ENCODE measurements at regions not wholly inside any gene's neighbourhood (a gene's known extent, or its start where the extent isn't known, plus 50 kb on each side); places are given as distances from the start of the nearest gene placed in this dataset.

DNA sequence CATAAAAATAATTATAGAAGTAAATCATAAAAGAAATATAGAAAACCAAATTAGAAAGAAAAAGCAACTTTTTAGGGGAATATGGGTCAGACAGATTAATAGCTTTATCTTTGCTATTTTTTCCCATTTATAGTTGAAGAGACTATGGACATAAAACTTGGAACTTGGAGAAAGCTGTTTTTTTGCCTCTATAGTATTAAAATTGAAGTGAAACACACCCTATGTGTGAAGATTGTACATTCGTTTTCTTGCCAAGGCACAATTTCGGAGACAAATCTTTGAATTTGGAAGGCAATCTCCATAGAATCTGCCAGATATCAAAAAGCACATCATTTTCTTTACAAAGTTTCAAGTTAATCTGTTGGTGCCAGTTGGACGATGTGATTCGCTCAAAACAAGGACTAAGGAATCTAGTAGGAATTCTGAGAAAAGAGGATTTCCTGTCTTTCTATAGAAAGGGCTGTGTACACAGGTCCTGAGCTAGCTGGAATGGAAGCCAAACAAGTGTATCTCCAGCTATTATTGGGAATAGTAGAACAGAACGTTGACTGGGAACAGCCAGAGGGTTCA, 156.3 kb downstream of the SLC7A11 start:
- no peak for TF ChIP-seq CTCF (conservative IDR thresholded peaks at IDR 0.05; ENCODE audit: control insufficient read depth, insufficient read depth, low read depth, low read length)
- H3K4me3 ChIP-seq (ENCODE audit: control insufficient read depth, low read depth, low read length) = no peak overlapping the region
- DNase-seq (ENCODE audit: low read depth) = no peak

GRCh38 chr4:138078751-138079520, 163.2 kb downstream of the SLC7A11 start:
- peak; percentile 11 for DNase-seq (ENCODE audit: low read depth)
- TF ChIP-seq CTCF (conservative IDR thresholded peaks at IDR 0.05; ENCODE audit: control insufficient read depth, insufficient read depth, low read depth, low read length) = no peak
- H3K4me3 ChIP-seq (ENCODE audit: control insufficient read depth, low read depth, low read length) = no peak overlapping the region

DNA sequence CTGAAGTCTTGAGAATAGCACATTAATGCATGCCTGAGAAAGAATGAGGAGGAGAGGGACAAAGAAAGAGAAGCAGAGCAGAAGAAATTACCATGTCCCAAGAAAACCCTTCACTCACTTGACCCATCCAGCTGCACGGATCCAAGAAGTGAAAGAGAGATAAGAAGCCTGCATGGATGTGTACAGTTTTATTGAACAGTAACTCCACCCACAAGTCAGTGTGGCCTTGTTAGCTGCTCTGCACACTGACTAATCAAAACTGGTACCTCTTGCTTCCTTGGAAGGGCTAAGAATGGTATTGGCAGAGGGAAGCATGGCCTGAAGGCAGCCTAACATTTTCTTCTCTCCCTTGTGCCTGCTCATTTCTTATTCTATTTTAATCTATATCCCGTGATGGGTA, 163.9 kb downstream of the SLC7A11 start:
- TF ChIP-seq CTCF (conservative IDR thresholded peaks at IDR 0.05; ENCODE audit: control insufficient read depth, insufficient read depth, low read depth, low read length) = no peak
- DNase-seq (ENCODE audit: low read depth) = no peak
- H3K4me3 ChIP-seq (ENCODE audit: control insufficient read depth, low read depth, low read length) = no peak overlapping the region

GRCh38 chr4:138076561-138076960, 165.6 kb downstream of the SLC7A11 start:
- DNase-seq (ENCODE audit: low read depth) = no peak
- no peak overlapping the region for H3K4me3 ChIP-seq (ENCODE audit: control insufficient read depth, low read depth, low read length)
- TF ChIP-seq CTCF (conservative IDR thresholded peaks at IDR 0.05; ENCODE audit: control insufficient read depth, insufficient read depth, low read depth, low read length) = no peak

DNA sequence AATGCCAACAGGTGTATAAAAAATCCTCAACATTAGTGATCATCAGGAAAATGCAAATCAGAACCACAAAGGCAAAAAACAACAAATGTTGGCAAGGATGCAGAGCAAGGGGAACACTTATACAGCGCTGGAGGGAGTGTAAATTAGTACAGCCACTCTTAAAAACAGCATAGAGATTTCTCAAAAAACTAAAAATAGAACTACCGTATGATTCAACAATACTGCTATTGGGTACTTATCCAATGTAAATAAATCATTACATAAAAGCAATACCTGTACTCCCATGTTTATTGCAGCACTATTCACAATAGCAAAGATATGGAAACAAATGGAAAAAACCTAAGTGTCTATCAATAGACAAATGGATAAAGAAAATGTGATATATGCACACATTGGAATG, 171.3 kb downstream of the SLC7A11 start:
- no peak for DNase-seq (ENCODE audit: low read depth)
- TF ChIP-seq CTCF (conservative IDR thresholded peaks at IDR 0.05; ENCODE audit: control insufficient read depth, insufficient read depth, low read depth, low read length) = no peak
- no peak overlapping the region for H3K4me3 ChIP-seq (ENCODE audit: control insufficient read depth, low read depth, low read length)

GRCh38 chr4:138063581-138063980, 178.6 kb downstream of the SLC7A11 start:
- no peak for TF ChIP-seq CTCF (conservative IDR thresholded peaks at IDR 0.05; ENCODE audit: control insufficient read depth, insufficient read depth, low read depth, low read length)
- DNase-seq (ENCODE audit: low read depth) = no peak
- no peak overlapping the region for H3K4me3 ChIP-seq (ENCODE audit: control insufficient read depth, low read depth, low read length)

Measured in fibroblast of mammary gland (primary cell).